ENCODE measurements at regions not wholly inside any gene's neighbourhood (a gene's known extent, or its start where the extent isn't known, plus 50 kb on each side); places are given as distances from the start of the nearest gene placed in this dataset.

- Histone ChIP-seq H3K27me3 (ENCODE audit: control insufficient read depth in 1 of 2, insufficient read depth in 1 of 2, low read length in 2 of 2) (no peaks in the 10 kb centered on the region), H3K9ac (ENCODE audit: low read length) (no peak overlapping the region), H3K27ac (ENCODE audit: low read length, poor library complexity, severe bottlenecking) (no peak overlapping the region), H3K4ac (ENCODE audit: low read depth in 1 of 2, low read length in 2 of 2) (no peak overlapping the region), H3K4me1 (ENCODE audit: control insufficient read depth, insufficient read depth, low read depth, low read length) (no peaks in the 10 kb centered on the region), H2BK5ac (ENCODE audit: low read depth, low read length, poor library complexity, severe bottlenecking) (no peak overlapping the region), H2AK5ac (ENCODE audit: low read length, severe bottlenecking) (no peak overlapping the region), H3K4me2 (ENCODE audit: low read length, poor library complexity, severe bottlenecking) (no peak overlapping the region), H3K9me3 (ENCODE audit: control insufficient read depth, low read length) (no peaks in the 10 kb centered on the region), H4K91ac (ENCODE audit: low read length) (no peak overlapping the region), H3K18ac (ENCODE audit: low read depth in 1 of 2, low read length in 2 of 2) (no peak overlapping the region), H2AFZ (ENCODE audit: low read depth, low read length) (no peak overlapping the region), H3K36me3 (ENCODE audit: control insufficient read depth in 1 of 2, insufficient read depth in 2 of 2, low read depth in 1 of 2, low read length in 2 of 2) (no peaks in the 10 kb centered on the region), H2BK15ac (ENCODE audit: low read depth, poor library complexity, severe bottlenecking) (no peak overlapping the region), H3K14ac (ENCODE audit: low read length in 2 of 2) (no peak overlapping the region), H2BK120ac (ENCODE audit: low read depth, low read length) (no peak overlapping the region), H3K4me3 (ENCODE audit: insufficient read depth in 1 of 2, low read depth in 1 of 2, low read length in 2 of 2) (no peak overlapping the region), H3K79me1 (replicated peaks; ENCODE audit: low read length, poor library complexity, severe bottlenecking) (no peaks in the 10 kb centered on the region), H4K8ac (ENCODE audit: low read length) (no peak overlapping the region), H3K23ac (ENCODE audit: low read length in 2 of 2) (no peak overlapping the region), H2BK12ac (ENCODE audit: low read length in 2 of 2) (no peak overlapping the region)
- 42% methylated on average over 2 of the region's 3 CpGs for WGBS
- DNase-seq: no peak
Observed at GRCh38 chr20:10883166-10883565, 209.4 kb upstream of the JAG1 start.

- no peaks in the 10 kb centered on the region for H3K36me3 ChIP-seq (ENCODE audit: control insufficient read depth in 1 of 2, insufficient read depth in 2 of 2, low read depth in 1 of 2, low read length in 2 of 2)
- H3K9me3 ChIP-seq (ENCODE audit: control insufficient read depth, low read length): no peaks in the 10 kb centered on the region
- H2AK5ac ChIP-seq (ENCODE audit: low read length, severe bottlenecking): no peak overlapping the region
- H3K18ac ChIP-seq (ENCODE audit: low read depth in 1 of 2, low read length in 2 of 2): no peak overlapping the region
- no peaks in the 10 kb centered on the region for H3K27me3 ChIP-seq (ENCODE audit: control insufficient read depth in 1 of 2, insufficient read depth in 1 of 2, low read length in 2 of 2)
- 100% methylated on average over 1 of the region's 3 CpGs for WGBS
- no peak overlapping the region for H2BK5ac ChIP-seq (ENCODE audit: low read depth, low read length, poor library complexity, severe bottlenecking)
- H3K4ac ChIP-seq (ENCODE audit: low read depth in 1 of 2, low read length in 2 of 2): no peak overlapping the region
- no peak overlapping the region for H3K27ac ChIP-seq (ENCODE audit: low read length, poor library complexity, severe bottlenecking)
- no peak overlapping the region for H2BK15ac ChIP-seq (ENCODE audit: low read depth, poor library complexity, severe bottlenecking)
- no peak overlapping the region for H2BK12ac ChIP-seq (ENCODE audit: low read length in 2 of 2)
- H3K9ac ChIP-seq (ENCODE audit: low read length): no peak overlapping the region
- H3K4me3 ChIP-seq (ENCODE audit: insufficient read depth in 1 of 2, low read depth in 1 of 2, low read length in 2 of 2): no peak overlapping the region
- H2AFZ ChIP-seq (ENCODE audit: low read depth, low read length): no peak overlapping the region
- H4K91ac ChIP-seq (ENCODE audit: low read length): no peak overlapping the region
- no peak overlapping the region for H3K23ac ChIP-seq (ENCODE audit: low read length in 2 of 2)
- H3K4me2 ChIP-seq (ENCODE audit: low read length, poor library complexity, severe bottlenecking): no peak overlapping the region
- H3K14ac ChIP-seq (ENCODE audit: low read length in 2 of 2): no peak overlapping the region
- H2BK120ac ChIP-seq (ENCODE audit: low read depth, low read length): no peak overlapping the region
- DNase-seq: no peak
- H3K79me1 ChIP-seq (replicated peaks; ENCODE audit: low read length, poor library complexity, severe bottlenecking): no peaks in the 10 kb centered on the region
- no peak overlapping the region for H4K8ac ChIP-seq (ENCODE audit: low read length)
- H3K4me1 ChIP-seq (ENCODE audit: control insufficient read depth, insufficient read depth, low read depth, low read length): peaks cover 2% of the 10 kb centered on the region
Observed at GRCh38 chr20:10893321-10893720, 219.5 kb upstream of the JAG1 start.

- Histone ChIP-seq H2BK5ac (ENCODE audit: low read depth, low read length, poor library complexity, severe bottlenecking) (no peak overlapping the region), H2BK12ac (ENCODE audit: low read length in 2 of 2) (no peak overlapping the region), H3K9ac (ENCODE audit: low read length) (no peak overlapping the region), H3K14ac (ENCODE audit: low read length in 2 of 2) (no peak overlapping the region), H3K27ac (ENCODE audit: low read length, poor library complexity, severe bottlenecking) (no peak overlapping the region), H3K27me3 (ENCODE audit: control insufficient read depth in 1 of 2, insufficient read depth in 1 of 2, low read length in 2 of 2) (no peaks in the 10 kb centered on the region), H3K79me1 (replicated peaks; ENCODE audit: low read length, poor library complexity, severe bottlenecking) (no peaks in the 10 kb centered on the region), H3K36me3 (ENCODE audit: control insufficient read depth in 1 of 2, insufficient read depth in 2 of 2, low read depth in 1 of 2, low read length in 2 of 2) (no peaks in the 10 kb centered on the region), H3K4me3 (ENCODE audit: insufficient read depth in 1 of 2, low read depth in 1 of 2, low read length in 2 of 2) (no peak overlapping the region), H3K4me1 (ENCODE audit: control insufficient read depth, insufficient read depth, low read depth, low read length) (peaks cover 2% of the 10 kb centered on the region), H3K23ac (ENCODE audit: low read length in 2 of 2) (no peak overlapping the region), H3K4ac (ENCODE audit: low read depth in 1 of 2, low read length in 2 of 2) (no peak overlapping the region), H4K91ac (ENCODE audit: low read length) (no peak overlapping the region), H2AFZ (ENCODE audit: low read depth, low read length) (no peak overlapping the region), H3K18ac (ENCODE audit: low read depth in 1 of 2, low read length in 2 of 2) (no peak overlapping the region), H2AK5ac (ENCODE audit: low read length, severe bottlenecking) (no peak overlapping the region), H4K8ac (ENCODE audit: low read length) (no peak overlapping the region), H2BK15ac (ENCODE audit: low read depth, poor library complexity, severe bottlenecking) (no peak overlapping the region), H3K9me3 (ENCODE audit: control insufficient read depth, low read length) (no peaks in the 10 kb centered on the region), H3K4me2 (ENCODE audit: low read length, poor library complexity, severe bottlenecking) (no peak overlapping the region), H2BK120ac (ENCODE audit: low read depth, low read length) (no peak overlapping the region)
- WGBS: 92% methylated on average over 1 of the region's 1 CpG
- DNase-seq: no peak
Observed at GRCh38 chr20:10897336-10897735, 223.5 kb upstream of the JAG1 start.

GRCh38 chr20:10898552-10898951, 224.8 kb upstream of the JAG1 start:
- H3K14ac ChIP-seq (ENCODE audit: low read length in 2 of 2): no peak overlapping the region
- H3K9me3 ChIP-seq (ENCODE audit: control insufficient read depth, low read length): no peaks in the 10 kb centered on the region
- H3K79me1 ChIP-seq (replicated peaks; ENCODE audit: low read length, poor library complexity, severe bottlenecking): no peaks in the 10 kb centered on the region
- no peak overlapping the region for H3K4me2 ChIP-seq (ENCODE audit: low read length, poor library complexity, severe bottlenecking)
- H2BK15ac ChIP-seq (ENCODE audit: low read depth, poor library complexity, severe bottlenecking): no peak overlapping the region
- H3K4me1 ChIP-seq (ENCODE audit: control insufficient read depth, insufficient read depth, low read depth, low read length): no peaks in the 10 kb centered on the region
- no peak overlapping the region for H3K9ac ChIP-seq (ENCODE audit: low read length)
- no peaks in the 10 kb centered on the region for H3K27me3 ChIP-seq (ENCODE audit: control insufficient read depth in 1 of 2, insufficient read depth in 1 of 2, low read length in 2 of 2)
- no peak overlapping the region for H2BK12ac ChIP-seq (ENCODE audit: low read length in 2 of 2)
- H4K91ac ChIP-seq (ENCODE audit: low read length): no peak overlapping the region
- no peak overlapping the region for H2AK5ac ChIP-seq (ENCODE audit: low read length, severe bottlenecking)
- no peak for DNase-seq
- H3K4ac ChIP-seq (ENCODE audit: low read depth in 1 of 2, low read length in 2 of 2): no peak overlapping the region
- H2AFZ ChIP-seq (ENCODE audit: low read depth, low read length): no peak overlapping the region
- no peak overlapping the region for H2BK5ac ChIP-seq (ENCODE audit: low read depth, low read length, poor library complexity, severe bottlenecking)
- H3K27ac ChIP-seq (ENCODE audit: low read length, poor library complexity, severe bottlenecking): no peak overlapping the region
- no peaks in the 10 kb centered on the region for H3K36me3 ChIP-seq (ENCODE audit: control insufficient read depth in 1 of 2, insufficient read depth in 2 of 2, low read depth in 1 of 2, low read length in 2 of 2)
- WGBS: no CpG with 5 or more reads among the region's 1 CpG
- no peak overlapping the region for H4K8ac ChIP-seq (ENCODE audit: low read length)
- no peak overlapping the region for H2BK120ac ChIP-seq (ENCODE audit: low read depth, low read length)
- no peak overlapping the region for H3K18ac ChIP-seq (ENCODE audit: low read depth in 1 of 2, low read length in 2 of 2)
- H3K23ac ChIP-seq (ENCODE audit: low read length in 2 of 2): no peak overlapping the region
- no peak overlapping the region for H3K4me3 ChIP-seq (ENCODE audit: insufficient read depth in 1 of 2, low read depth in 1 of 2, low read length in 2 of 2)

Measured in mesenchymal stem cell (in vitro differentiated cells and primary cell).